ENCODE measurements at regions not wholly inside any gene's neighbourhood (a gene's known extent, or its start where the extent isn't known, plus 50 kb on each side); places are given as distances from the start of the nearest gene placed in this dataset.

- TF ChIP-seq YY1 (IDR thresholded peaks at IDR 0.05; ENCODE audit: insufficient read depth, insufficient read length) (no peak), ZNF274 (IDR thresholded peaks at IDR 0.05; ENCODE audit: low read depth, low read length) (no peak), SUZ12 (IDR thresholded peaks at IDR 0.05; ENCODE audit: extremely low read depth, insufficient read depth, insufficient read length) (no peak)
Observed at GRCh38 chr6:144646093-144647056, 361.2 kb downstream of the UTRN start.

All from NT2/D1 (cell line).